Heart right ventricle (tissue), 16 donors: ENCODE measurements at regions not wholly inside any gene's neighbourhood (a gene's known extent, or its start where the extent isn't known, plus 50 kb on each side); places are given as distances from the start of the nearest gene placed in this dataset.

ENCODE experiments used
- ATAC-seq, 8 donors: fragments of 200-7000 bp; cut with Tn5 transposase; one replicate each; pipeline ENCODE4 v1.9.1; 2020; ENCODE audit warnings: mild to moderate bottlenecking in 8 of 8, moderate library complexity in 8 of 8, moderate number of reproducible peaks in 1 of 8
- DNase-seq, 2 donors: peaks; one replicate each; pipeline ENCODE4 v3.0.0-alpha.2; 2020
- H3K27ac ChIP-seq, 10 donors: fragments of 200-600 bp; sonication (generic) in 2 of 10; one replicate each; pipeline versions ENCODE4 v1.5.0 to v1.8.0; 2020 to 2022; ENCODE audit warnings: mild to moderate bottlenecking in 3 of 10
- H3K27me3 ChIP-seq, 7 donors: fragments of 200-600 bp; one replicate each; pipeline ENCODE4 v1.8.0; 2021 to 2022; ENCODE audit warnings: mild to moderate bottlenecking in 2 of 7
- H3K36me3 ChIP-seq, 9 donors: fragments of 200-600 bp; sonication (generic) in 1 of 9; one replicate each; pipeline versions ENCODE4 v1.5.0 to v1.8.0; 2020 to 2022; ENCODE audit warnings: mild to moderate bottlenecking in 2 of 9
- H3K4me1 ChIP-seq, 9 donors: fragments of 200-600 bp; sonication (generic) in 1 of 9; one replicate each; pipeline versions ENCODE4 v1.5.0 to v1.8.0; 2020 to 2022; ENCODE audit warnings: mild to moderate bottlenecking in 4 of 9
- H3K4me3 ChIP-seq, 10 donors: fragments of 200-600 bp; sonication (generic) in 2 of 10; one replicate each; pipeline versions ENCODE4 v1.5.0 to v1.8.0; 2020 to 2022; ENCODE audit warnings: mild to moderate bottlenecking in 7 of 10, moderate library complexity in 2 of 10
- H3K9me3 ChIP-seq, 11 donors: fragments of 200-600 bp in 10 of 11; sonication (generic) in 2 of 11; one replicate each; pipeline versions ENCODE4 v1.5.0 to v1.8.0; 2013 to 2022; ENCODE audit warnings: mild to moderate bottlenecking in 2 of 11, control low read depth in 1 of 11, moderate library complexity in 1 of 11
- CTCF ChIP-seq, 9 donors: fragments of 200-600 bp; sonication (generic) in 2 of 9; IDR thresholded peaks; one replicate each; pipeline versions ENCODE4 v1.5.0 to v1.8.0; 2021 to 2022; ENCODE audit warnings: antibody characterized with exemption in 9 of 9, mild to moderate bottlenecking in 5 of 9, moderate library complexity in 1 of 9
- WGBS, 2 donors: extraction: QIAGEN DNeasy Blood & Tissue Kit; methylation state at CpG; one replicate each; pipeline ENCODE4 v1.1.7; 2013; ENCODE audit warnings: inconsistent platforms in 1 of 2; 5-methylcytosine and 5-hydroxymethylcytosine counted together
- intact Hi-C, 10 donors: fragments of 100-400 bp; cut with DNase I; formaldehyde crosslinking; loops; one replicate each; pipeline versions ENCODE4 v1.11.1 to v1.14.2; 2022
- microRNA-seq, 2 donors: library from miRNA; unstranded; fragments of <30 nt; microRNA quantifications; one replicate each; pipeline ENCODE4 v1.2.0, GENCODE V29; 2021
- donor health status: Arrhythmogenic right ventricular cardiomyopathy.
- donor health status: ischemic (EF 13 %, LVEDD 7.1; RV severe dilation, severe dysfunction).
- donor health status: healthy with polysubstance abuse.
- donor health status: DM: no; HTN: yes; CAD: no.
- donor health status: DM: no; HTN: no; CAD: no.
- donor health status: ischemic (EF 25% LVEDD 6.9; RV normal size, moderate dysfunction).
- donor health status: ischemic (EF 25% LVEDD 5.7; RV mildly dilated, moderate dysfunction).
- donor health status: healthy.
- donor health status: DM: yes; HTN: yes; CAD: no.
- donor health status: Ischemic cardiomyopathy.
- donor health status: ischemic (EF 35%, LVEDD 5.7; RV mildly dilated, moderate dysfunction).
- donor health status: nonischemic (EF 11% LVEDD 7.7; RV severe dilation, severe dysfunction).
- donor health status: DM: yes; HTN: yes; CAD: no.
- donor health status: PGD.
- donor health status: ischemic (EF 29% LVEDD 5.4; RV normal size, mild dysfunction).
- donor health status: nonischemic (EF 23%, LVEDD 6.1; RV moderate dilation, normal function).

GRCh38 chr6:90645634-90646033 is 58.8 kb upstream of the MAP3K7 start:
- no peak for TF ChIP-seq CTCF (IDR thresholded peaks at IDR 0.05)
- Histone ChIP-seq H3K36me3 (no peaks in the 10 kb centered on the region), H3K4me3 (no peak overlapping the region), H3K9me3 (no peaks in the 10 kb centered on the region), H3K4me1 (no peaks in the 10 kb centered on the region), H3K27me3 (no peaks in the 10 kb centered on the region), H3K27ac (no peak overlapping the region)
- WGBS, 2 donors: 74 to 85% methylated on average over 4 of the region's 4 CpGs
- intact Hi-C loops: no loop called here
- DNase-seq (no peak), ATAC-seq (no peak)

- H3K9me3 ChIP-seq: no peaks in the 10 kb centered on the region
- intact Hi-C loops: no loop called here
- H3K36me3 ChIP-seq: no peaks in the 10 kb centered on the region
- H3K4me1 ChIP-seq: no peaks in the 10 kb centered on the region
- no peaks in the 10 kb centered on the region for H3K27me3 ChIP-seq
- 64 to 69% methylated on average over 2 of the region's 2 CpGs for WGBS, 2 donors
- no peak overlapping the region for H3K4me3 ChIP-seq
- no peak for DNase-seq
- no peak for TF ChIP-seq CTCF (IDR thresholded peaks at IDR 0.05)
- no peak for ATAC-seq
- H3K27ac ChIP-seq: no peak overlapping the region
These were observed 57.6 kb upstream of the MAP3K7 start for GRCh38 chr6:90644492-90644891.

- Histone ChIP-seq H3K27me3 (no peaks in the 10 kb centered on the region), H3K36me3 (no peaks in the 10 kb centered on the region), H3K4me1 (no peaks in the 10 kb centered on the region), H3K27ac (no peak overlapping the region), H3K9me3 (peaks cover 0 to 4% (median 0%) of the 10 kb centered on the region in 11 donors), H3K4me3 (no peak overlapping the region)
- ATAC-seq: no peak
- no peak for DNase-seq
- intact Hi-C loops: no loop called here
- WGBS, 2 donors: 28 to 33% methylated on average over 3 of the region's 3 CpGs
- no peak for TF ChIP-seq CTCF (IDR thresholded peaks at IDR 0.05)
These were observed 56.5 kb upstream of the MAP3K7 start for GRCh38 chr6:90643381-90643780.

GRCh38 chr6:90637320-90637719 is 50.4 kb upstream of the MAP3K7 start:
- DNase-seq (no peak), ATAC-seq (no peak)
- no peaks in the 10 kb centered on the region for H3K4me1 ChIP-seq
- WGBS, 2 donors: 93 to 97% methylated on average over 2 of the region's 2 CpGs
- no peak for TF ChIP-seq CTCF (IDR thresholded peaks at IDR 0.05)
- H3K27me3 ChIP-seq: peaks cover 0 to 5% (median 0%) of the 10 kb centered on the region in 7 donors
- H3K27ac ChIP-seq: no peak overlapping the region
- intact Hi-C loops: no loop called here
- H3K9me3 ChIP-seq: peaks cover 0 to 21% (median 11%) of the 10 kb centered on the region in 11 donors
- no peak overlapping the region for H3K4me3 ChIP-seq
- H3K36me3 ChIP-seq: no peaks in the 10 kb centered on the region

Small RNA genes in the stretch of these regions (microRNA-seq; reads per million reads assigned to microRNA genes)
- gene MIR4643: 0 reads per million in 2 donors
